Skeletal muscle cell (primary cell): ENCODE measurements at regions not wholly inside any gene's neighbourhood (a gene's known extent, or its start where the extent isn't known, plus 50 kb on each side); places are given as distances from the start of the nearest gene placed in this dataset.

ENCODE experiments used
- DNase-seq: peaks from one replicate; pipeline ENCODE4 v3.0.0-alpha.2; 2010; ENCODE audit warnings: low read depth
- H3K4me3 ChIP-seq: 2 replicates; pipeline ENCODE4 v1.5.1; 2011; ENCODE audit warnings: low read depth, mild to moderate bottlenecking, control low read depth, low read length, moderate library complexity

DNA sequence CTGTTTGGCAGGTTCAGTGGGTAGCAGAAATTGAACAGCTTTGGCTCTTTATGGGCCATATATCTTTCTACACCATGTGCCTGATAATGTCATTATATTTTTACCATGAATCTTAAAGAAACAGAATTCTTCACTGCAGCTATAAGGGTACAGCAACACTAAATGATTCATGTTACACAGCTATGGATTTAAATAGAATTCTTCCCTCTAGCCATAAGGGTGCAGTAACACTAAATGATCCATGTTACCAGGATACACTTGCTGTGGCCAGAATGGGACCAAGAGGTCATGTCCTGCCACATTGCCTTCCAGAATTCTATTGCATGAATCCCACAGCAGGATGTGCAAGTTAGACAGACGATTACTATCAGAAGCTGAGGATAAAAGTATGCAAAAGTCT is 603.9 kb downstream of the FSCB start:
- no peak for DNase-seq
- H3K4me3 ChIP-seq = no peak overlapping the region

DNA sequence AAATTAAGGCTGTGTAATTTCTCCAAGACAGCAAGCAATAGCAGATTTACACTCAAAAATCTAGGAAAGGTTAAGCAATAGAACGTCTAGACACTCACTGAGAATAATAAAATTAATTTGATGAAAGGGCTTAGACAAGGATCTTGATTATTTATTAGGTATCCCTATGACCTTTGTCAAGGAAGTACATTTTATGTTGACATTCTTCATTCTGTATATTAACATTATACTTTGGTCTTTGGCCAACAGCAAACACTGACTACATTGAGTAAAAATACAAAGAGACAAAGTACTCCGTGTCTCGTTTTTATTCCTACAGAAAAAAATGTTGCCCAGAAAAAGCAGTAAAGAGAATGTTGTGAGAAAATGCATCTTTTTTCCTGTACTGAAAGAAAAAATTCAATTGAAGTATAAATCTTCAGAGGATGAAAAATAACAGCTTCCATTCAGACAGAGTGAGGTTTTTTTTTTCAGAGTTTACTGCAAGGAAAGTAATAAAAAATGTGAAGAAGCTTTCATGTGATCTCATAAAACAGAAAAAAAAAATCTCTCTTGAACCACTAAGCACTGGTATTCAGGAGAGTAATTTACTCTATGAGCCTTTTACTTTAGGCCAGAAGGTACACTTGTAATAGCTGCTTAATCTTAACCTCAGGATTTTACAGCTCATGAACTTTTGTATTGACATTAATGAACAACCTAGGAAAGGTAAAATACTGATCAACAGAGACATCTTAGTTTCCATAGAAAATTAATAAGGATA is 605.0 kb downstream of the FSCB start:
- DNase-seq = no peak
- H3K4me3 ChIP-seq = no peak overlapping the region

DNA sequence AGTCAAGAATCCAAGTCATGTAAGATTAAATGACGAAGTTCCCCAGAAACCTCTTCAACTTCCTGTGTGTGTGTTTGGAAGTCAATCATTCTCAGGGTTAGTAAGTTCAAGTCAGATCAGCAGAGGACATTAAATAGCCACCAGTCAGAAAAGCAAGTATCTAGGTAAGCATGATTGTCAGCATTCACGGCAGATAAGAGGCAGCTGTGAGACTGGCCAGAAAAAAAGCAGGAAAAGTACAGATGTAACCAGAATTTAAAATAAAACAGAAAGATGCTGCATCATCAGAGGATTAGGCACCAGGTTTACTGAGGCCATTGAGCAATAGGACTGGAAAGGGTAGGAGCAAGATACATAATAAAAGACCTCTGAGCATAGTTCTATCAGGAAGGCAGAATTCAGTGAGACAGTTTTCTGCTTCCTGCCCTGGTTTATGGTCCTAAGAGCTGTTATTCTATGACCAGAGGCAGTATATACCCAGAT is 606.9 kb downstream of the FSCB start:
- H3K4me3 ChIP-seq = no peak overlapping the region
- DNase-seq = no peak

DNA sequence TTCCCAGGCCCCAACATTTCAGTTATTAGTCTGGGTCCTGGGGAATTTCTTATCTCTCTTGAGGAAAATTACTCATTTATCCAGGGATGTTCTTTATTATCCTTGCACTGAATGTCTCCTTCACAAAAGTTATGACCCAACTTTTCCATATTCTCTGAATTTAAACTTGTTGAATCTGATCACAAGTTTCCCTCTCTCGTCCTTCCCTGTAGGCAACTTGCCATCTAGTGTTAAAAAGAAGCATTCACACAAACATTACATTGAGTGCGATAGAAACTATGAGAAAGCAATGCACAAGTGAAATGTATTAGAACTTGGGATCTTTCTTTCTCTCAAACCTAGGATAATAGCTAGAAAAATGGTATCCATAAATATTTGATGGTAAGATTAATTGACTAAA is 608.4 kb downstream of the FSCB start:
- no peak overlapping the region for H3K4me3 ChIP-seq
- no peak for DNase-seq

DNA sequence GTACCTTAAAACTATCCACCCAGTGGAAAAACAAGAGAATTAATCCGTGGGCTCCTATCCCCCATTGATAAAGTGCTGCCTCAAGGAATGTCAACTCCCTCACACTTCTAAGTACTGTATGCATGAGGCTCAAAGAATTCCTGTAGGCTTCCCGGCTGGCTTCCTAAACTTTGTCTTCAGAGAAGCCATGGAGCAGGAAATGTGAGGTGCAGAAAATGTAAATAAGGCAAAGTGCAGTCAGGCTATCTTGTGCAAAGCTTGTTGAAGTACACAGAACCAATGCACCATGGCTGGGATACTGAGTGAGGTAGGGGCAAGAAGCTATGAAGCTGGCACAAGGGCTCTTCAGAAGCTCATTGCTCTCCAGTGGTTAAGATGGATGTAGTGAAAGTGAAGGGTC is 611.0 kb downstream of the FSCB start:
- no peak for DNase-seq
- no peak overlapping the region for H3K4me3 ChIP-seq

DNA sequence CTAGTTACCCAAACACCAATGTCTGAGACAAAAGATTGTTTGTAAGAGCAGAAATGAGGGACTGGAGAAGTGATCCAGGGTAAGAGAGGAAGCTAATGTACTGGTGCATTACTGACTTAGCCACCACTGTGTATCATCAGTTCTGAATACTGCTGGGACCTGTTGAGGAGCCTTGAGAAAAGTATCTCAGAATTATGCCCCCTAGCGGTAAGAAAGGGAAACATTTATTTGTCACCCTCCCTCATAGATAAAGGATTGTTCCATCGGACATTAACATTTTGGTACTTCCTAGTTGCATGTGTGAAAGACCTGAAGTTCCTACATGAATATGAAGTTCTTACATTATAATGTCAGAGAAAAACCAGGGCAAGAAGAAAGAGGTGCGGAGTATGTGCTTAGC is 612.5 kb downstream of the FSCB start:
- no peak for DNase-seq
- H3K4me3 ChIP-seq = no peak overlapping the region

DNA sequence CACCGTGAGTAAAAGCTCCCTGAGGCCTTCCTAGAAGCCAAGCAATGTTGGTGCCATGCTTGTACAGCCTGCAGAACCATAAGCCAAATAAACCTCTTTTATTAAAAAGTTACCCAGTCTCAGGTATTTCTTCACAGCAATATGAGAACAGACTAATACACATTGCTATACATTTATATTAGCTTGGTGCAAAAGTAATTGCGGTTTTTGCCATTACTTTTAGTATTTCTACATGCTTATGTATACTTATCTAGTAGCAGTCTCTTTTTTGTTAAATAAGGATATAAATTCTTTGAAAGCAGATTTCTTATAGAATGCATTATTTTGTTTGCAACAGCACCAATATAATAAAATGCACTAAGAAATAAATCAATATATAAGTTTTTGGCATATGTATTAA is 619.6 kb downstream of the FSCB start:
- no peak overlapping the region for H3K4me3 ChIP-seq
- DNase-seq = no peak

DNA sequence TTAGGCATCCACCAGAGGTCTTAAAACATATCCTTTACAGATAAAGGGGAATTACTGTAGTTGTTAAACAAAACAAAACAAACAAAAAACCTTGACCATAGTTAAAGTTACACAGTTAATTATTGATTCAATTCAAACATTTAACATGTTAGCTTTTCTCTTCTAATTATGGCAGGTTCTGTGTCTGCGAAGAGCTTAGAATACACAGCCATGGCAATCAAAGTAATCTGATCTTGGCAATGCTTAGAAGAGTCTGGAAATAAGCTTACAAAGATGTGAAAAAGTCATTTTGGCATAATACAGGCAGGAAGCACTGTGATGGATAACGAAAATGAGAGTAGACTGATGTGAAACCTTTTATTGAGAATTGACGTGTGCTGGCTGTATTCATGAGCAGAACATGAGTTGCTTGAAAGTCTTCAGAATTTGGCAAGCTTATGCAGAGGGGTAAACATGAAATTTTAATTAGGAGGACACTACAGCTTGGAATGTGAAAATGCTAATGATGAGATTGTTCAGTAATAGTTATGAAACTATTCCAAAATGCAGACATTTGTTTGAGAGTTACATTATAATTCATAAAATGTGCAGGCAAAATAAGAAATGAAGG is 629.6 kb downstream of the FSCB start:
- DNase-seq = no peak

DNA sequence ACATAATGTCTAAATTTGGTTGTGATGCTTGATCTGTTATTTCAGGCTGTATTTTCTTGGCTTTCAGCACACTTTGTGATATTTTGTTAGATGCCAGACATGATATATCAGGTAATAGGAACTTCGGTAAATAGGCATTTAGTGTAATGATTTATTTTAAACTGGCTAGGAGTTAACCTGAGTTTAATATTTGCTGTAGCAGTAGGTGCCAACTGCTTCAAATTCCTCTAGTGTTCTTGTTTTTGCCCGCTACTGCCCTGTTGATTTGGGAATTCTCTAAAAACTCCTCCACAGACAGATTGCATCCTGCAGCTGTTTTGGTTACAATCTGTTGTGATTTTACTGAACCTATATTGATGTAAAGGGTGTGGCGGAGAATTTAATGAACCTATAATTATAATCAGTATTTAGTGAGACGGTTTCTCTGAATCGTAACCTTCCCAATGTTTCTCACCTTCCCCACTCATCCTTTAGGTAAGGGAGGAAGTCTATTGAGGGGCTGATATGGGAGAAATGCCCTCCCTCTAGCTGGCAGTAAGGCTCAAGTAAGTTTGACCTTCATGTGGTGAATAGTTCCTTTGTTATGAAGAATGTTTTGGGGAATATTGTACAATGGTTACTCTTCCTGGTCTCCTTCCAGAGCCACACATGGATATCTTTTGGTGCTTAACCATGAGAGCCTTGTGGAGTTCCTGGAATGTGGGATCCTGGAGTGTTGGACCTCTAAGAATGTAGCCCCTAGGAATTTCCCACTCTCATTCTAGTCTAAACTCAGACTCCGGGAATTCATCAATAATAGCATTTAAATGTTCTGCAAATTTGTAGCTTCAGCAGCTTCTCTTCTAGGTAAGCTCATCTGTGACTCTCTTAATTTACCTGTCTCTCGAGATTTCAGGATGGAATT is 634.1 kb downstream of the FSCB start:
- no peak overlapping the region for H3K4me3 ChIP-seq

More for the DNA sequence above, 629.6 kb downstream of the FSCB start:
- H3K4me3 ChIP-seq = no peak overlapping the region

DNA sequence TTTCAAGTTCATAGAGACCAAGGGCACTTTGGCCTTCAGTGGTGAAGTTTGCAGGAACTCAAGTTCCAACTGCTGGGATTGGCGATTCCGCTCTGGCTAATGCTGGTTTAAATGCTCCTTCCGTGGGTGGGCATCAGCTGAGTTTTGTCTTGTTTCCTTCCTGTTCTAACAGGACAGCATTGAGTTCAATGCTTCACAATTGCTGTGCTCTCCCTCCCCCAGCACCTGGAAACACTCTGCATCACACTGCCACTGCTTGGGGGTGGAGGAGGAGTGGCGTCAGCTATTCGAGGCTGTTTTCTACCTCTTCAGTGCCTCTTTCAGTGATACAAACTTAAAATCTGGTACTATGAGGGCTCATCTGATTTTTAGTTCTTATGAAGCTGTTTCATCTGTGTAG is 634.9 kb downstream of the FSCB start:
- H3K4me3 ChIP-seq = no peak overlapping the region

More for the DNA sequence above, 634.1 kb downstream of the FSCB start:
- DNase-seq = no peak

DNA sequence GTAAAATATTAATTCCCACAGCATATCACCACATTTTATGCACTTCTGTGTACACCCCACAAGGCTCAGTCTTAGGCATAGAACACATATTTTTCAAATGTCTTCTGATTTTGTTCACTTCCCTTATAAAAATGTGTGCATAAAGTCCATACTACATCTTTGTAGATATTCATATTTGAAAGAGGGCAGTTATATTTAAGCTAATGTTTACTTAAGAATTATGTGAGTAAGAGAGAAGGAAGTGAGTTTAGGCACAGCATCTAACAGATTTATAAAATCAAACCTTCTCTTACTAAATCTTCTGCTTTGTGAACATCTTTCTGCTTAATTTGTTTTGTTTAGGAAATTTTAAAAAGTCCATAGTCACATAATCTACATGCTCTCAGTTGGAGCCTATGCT is 648.1 kb downstream of the FSCB start:
- DNase-seq = no peak

More for the DNA sequence above, 634.9 kb downstream of the FSCB start:
- no peak for DNase-seq

DNA sequence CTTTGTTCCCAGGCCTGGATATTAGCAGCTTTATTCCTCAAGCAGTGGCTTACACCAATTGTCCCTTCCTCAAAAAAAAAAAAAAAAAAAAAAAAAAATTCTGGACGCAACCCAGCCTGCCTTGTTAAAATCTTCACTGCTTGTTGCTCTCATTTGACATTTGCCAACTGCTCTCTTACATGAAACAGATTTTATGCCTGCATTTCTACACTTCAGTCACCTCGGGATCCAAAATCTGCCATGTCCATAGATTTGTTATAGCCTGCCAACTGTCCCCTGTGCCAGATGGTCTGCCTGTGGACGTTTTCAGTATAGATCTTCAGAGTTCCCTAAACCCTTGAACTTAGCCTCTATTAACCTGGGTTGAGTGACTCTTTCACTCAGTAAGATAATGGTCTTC is 651.5 kb downstream of the FSCB start:
- no peak for DNase-seq
- H3K4me3 ChIP-seq = no peak overlapping the region

More for the DNA sequence above, 648.1 kb downstream of the FSCB start:
- H3K4me3 ChIP-seq = no peak overlapping the region

DNA sequence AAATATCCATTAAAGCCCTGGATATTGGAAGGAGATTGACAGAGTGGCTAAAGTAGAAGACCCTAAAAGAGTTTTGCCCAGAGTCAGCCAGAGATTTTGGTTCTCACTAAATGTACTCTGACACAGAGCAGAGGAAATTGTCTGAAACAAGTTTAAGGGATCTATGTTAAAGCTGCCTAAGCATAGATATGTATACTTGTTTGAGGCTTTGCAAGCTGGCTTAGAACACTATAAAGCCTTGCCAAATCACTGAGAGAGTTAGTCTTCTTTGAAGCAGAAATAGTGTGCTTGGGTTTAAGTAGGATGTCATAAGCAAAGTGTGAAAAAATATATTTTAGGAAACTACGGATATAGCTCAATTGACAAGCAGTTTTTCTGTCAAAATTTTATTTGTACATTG is 653.5 kb downstream of the FSCB start:
- no peak for DNase-seq
- H3K4me3 ChIP-seq = no peak overlapping the region

DNA sequence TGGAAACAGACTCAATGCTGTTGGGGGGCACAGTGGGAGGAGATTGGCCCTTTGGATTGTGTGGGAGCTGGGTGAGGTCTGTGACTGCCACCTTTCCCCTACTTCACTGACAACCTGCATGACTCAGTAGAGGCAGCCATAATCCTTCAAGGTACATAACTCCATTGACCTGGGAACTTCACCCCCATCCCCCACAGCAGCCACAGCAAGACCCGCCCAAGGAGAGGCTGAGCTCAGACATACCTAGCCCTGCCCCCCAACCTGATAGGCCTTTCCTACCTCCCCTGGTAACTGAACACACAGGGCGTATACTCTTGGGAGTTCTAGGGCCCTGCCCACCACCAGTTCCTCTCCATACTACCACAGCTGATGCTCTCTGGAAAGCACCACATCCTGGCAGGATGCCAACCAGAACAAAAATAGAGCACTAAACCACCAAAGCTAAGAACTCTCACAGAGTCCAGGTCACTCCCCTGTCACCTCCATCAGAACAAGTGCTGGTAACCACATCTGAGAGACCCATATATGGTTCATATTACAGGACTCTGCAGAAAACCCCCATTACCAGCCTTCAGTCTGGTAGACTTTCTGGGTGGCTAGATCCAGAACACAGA is 703.9 kb downstream of the FSCB start:
- DNase-seq = no peak
- no peak overlapping the region for H3K4me3 ChIP-seq

DNA sequence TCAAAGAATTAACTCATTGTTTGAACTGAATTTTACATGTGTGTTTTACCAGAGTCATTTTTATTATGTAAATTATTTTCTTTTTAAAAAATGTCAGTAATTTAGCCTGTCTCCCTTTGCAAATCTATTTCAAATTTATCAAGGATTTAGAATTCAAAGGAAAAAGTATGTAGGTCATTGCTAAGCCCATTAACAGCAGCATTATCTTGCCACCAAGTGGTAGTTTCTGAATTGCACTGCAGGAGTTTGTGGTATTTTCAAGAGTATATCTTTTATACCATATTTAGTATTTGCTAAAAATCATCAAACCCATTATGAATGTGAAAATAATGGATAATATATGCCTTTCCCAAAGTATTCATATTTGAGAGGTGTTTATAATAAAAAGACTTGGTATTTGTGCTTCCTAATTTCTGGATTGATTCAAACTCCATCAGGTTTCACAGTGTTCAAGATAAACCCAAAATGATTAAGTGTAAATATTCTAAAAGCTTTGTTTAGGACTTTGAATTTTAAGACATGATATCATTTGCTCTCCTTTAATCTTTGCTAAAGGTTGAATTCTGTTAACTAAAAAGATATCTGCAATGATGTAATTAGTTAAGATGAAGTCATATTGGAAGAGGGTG is 711.4 kb downstream of the FSCB start:
- peak; percentile 4 for DNase-seq
- no peak overlapping the region for H3K4me3 ChIP-seq

DNA sequence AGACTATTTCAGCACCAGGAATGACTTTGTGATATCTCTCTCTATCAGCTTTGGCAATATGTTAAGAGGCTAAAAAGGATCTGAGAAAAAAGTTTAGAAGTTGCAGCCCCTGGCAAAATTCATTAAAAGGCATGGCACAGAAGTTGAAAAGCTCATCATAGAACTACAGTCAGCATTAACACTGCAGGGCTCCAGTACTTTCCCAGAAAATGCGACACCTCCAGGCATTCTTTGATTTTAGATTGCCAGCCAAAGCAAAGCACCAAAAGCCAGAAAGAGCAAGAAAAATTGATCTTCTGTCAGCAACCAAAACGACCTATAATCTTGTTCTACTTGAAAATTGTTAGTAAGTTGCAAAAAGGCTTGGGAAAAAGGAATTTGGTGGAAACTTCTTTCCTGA is 713.5 kb downstream of the FSCB start:
- H3K4me3 ChIP-seq = no peak overlapping the region
- DNase-seq = no peak

DNA sequence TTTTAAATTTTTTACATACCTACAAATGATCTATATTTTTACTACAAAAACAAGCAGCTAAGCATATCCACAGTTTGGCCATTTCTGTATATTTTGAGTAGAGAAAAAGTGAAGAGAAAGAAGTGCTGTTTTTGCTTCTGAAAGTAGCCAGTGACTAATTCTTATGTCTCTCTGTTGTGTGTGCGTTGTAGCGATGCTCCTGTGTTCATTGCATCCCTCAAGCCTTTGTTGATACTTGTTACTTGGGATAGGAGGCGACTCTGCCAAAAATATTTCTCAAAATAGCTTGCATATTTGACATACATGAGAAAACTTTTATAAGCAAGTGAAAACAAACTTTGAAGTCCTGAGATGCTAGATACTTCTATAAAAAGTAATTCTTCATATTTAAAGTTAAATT is 714.1 kb downstream of the FSCB start:
- no peak overlapping the region for H3K4me3 ChIP-seq
- DNase-seq = no peak

DNA sequence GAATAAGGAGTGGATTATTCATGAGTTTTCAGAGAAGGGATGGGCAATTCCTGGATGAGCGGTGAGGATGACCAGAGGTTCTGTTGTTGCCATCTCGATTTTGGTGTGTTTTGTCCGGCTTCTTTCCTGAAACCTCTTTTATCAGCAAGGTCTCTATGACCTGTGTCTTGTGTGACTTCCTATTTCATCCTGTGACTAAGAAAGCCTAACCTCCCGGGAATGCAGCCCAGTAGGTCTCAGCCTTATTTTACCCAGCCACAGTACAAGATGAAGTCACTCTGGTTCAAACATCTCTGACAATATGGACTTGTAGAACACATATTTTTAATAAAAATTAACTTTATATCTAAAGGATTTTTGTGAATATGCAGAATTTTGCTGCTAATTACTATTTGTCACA is 716.4 kb downstream of the FSCB start:
- H3K4me3 ChIP-seq = no peak overlapping the region
- no peak for DNase-seq

DNA sequence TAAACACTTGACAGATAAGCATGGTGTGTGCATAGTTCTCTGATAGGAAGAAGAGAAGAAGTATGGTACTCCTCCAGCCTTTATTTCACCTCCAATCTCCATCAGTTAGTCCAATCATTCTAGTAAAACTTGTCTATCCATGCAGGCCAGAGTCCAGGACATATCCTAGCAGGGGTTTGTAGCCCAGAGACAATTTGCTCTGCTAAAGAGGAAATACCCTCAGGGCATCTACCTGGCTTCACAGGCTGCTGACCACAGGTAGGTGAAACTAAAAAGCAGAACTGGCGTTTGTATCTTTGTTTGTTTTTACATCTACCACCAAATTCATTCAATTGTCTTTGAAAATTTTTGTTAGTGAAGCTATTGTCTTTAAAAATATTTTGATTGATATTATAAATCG is 717.6 kb downstream of the FSCB start:
- DNase-seq = no peak
- H3K4me3 ChIP-seq = no peak overlapping the region
